Testis (tissue), 2 donors: ENCODE measurements at regions not wholly inside any gene's neighbourhood (a gene's known extent, or its start where the extent isn't known, plus 50 kb on each side); places are given as distances from the start of the nearest gene placed in this dataset.

Source experiments
- POLR2A ChIP-seq: fragments of 450-650 bp; IDR thresholded peaks from one replicate; pipeline ENCODE4 v1.6.1; 2017; ENCODE audit warnings: antibody characterized with exemption, mild to moderate bottlenecking, moderate library complexity
- TF ChIP-seq, protein P1 (sequence below), 3 experiments: fragments of 450-650 bp in 2 of 3; fragments of 200-600 bp in 1 of 3; sonication (generic) in 1 of 3; IDR thresholded peaks; one replicate each; pipeline ENCODE4 v1.5.1; 2016 to 2019; ENCODE audit warnings: antibody characterized with exemption in 3 of 3, mild to moderate bottlenecking in 2 of 3, moderate library complexity in 1 of 3

DNA sequence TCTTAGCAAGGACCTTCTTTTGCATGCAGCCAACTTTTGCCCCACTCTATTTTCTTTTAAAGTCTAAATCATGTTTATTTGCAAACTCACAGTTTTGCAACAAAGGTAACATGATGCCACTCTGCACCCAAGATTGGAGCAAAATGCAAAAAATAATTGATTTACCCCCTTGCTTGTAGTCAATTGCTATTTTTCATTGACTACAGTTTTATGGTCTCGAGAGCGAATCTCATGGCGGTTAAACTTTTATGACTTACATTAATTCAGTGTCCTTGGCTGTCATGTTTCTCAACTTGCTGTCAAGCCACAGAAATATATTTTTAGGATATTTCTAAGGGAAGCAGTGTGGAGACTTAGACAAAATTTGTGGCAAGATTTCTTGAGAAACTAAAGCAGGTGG, 110.0 kb upstream of the JCAD start:
- TF ChIP-seq, protein P1, sequence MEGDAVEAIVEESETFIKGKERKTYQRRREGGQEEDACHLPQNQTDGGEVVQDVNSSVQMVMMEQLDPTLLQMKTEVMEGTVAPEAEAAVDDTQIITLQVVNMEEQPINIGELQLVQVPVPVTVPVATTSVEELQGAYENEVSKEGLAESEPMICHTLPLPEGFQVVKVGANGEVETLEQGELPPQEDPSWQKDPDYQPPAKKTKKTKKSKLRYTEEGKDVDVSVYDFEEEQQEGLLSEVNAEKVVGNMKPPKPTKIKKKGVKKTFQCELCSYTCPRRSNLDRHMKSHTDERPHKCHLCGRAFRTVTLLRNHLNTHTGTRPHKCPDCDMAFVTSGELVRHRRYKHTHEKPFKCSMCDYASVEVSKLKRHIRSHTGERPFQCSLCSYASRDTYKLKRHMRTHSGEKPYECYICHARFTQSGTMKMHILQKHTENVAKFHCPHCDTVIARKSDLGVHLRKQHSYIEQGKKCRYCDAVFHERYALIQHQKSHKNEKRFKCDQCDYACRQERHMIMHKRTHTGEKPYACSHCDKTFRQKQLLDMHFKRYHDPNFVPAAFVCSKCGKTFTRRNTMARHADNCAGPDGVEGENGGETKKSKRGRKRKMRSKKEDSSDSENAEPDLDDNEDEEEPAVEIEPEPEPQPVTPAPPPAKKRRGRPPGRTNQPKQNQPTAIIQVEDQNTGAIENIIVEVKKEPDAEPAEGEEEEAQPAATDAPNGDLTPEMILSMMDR (IDR thresholded peaks at IDR 0.05) = no peak
- no peak for TF ChIP-seq POLR2A
